K562 (cell line): ENCODE measurements at regions not wholly inside any gene's neighbourhood (a gene's known extent, or its start where the extent isn't known, plus 50 kb on each side); places are given as distances from the start of the nearest gene placed in this dataset.

ENCODE experiments used
- POLR2AphosphoS5 ChIP-seq: IDR thresholded peaks from 2 replicates; pipeline ENCODE4 v1.6.1; 2011; ENCODE audit warnings: mild to moderate bottlenecking, low read depth, low read length, moderate library complexity; ENCODE audit not compliant: control insufficient read depth, insufficient read depth
- YY1 ChIP-seq, 3 experiments: IDR thresholded peaks; 2 replicates each; pipeline ENCODE4 v1.6.1; 2011; ENCODE audit warnings: low read length in 2 of 3, mild to moderate bottlenecking in 2 of 3, moderate library complexity in 2 of 3, borderline replicate concordance in 1 of 3, control low read depth in 1 of 3, low read depth in 1 of 3; ENCODE audit not compliant: insufficient read depth in 3 of 3, insufficient replicate concordance in 2 of 3, control insufficient read depth in 1 of 3, insufficient read length in 1 of 3; ENCODE audit errors: extremely low read depth in 1 of 3

DNA sequence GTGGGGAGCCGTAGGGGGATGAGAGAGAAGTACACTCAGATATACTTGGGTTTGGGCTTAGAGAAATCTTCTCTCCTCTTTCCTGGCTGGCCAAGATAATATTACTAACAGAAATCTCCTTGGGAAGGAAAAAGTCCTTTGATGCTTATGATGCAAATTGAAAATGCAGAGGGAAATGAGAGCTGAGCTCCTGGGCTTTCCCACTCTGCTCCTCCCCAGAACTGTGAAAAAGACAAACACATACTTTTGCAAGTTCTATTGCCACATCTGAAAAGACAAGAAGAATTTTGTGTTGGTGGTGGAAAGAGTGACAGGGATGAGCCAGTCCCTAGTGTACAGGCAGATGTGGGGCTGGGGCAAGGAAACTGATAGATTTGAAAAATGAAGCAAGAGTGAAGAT, 185.9 kb downstream of the ANKRD60 start:
- no peak for TF ChIP-seq POLR2AphosphoS5
- TF ChIP-seq YY1 (IDR thresholded peaks at IDR 0.05; ENCODE audit: borderline replicate concordance in 1 of 3, control insufficient read depth in 1 of 3, extremely low read depth in 1 of 3, insufficient read depth in 3 of 3, insufficient read length in 1 of 3, insufficient replicate concordance in 2 of 3, low read depth in 1 of 3, low read length in 2 of 3): no peak
